GM10266 (cell line): ENCODE measurements at regions not wholly inside any gene's neighbourhood (a gene's known extent, or its start where the extent isn't known, plus 50 kb on each side); places are given as distances from the start of the nearest gene placed in this dataset.
A peak's percentile ranks its signal among the peaks of the same experiment; 100 is the strongest.

Experiments
- DNase-seq: peaks from one replicate; pipeline ENCODE4 v3.0.0; 2012; ENCODE audit errors: extremely low spot score
- TF ChIP-seq, protein P1 (sequence below): IDR thresholded peaks from 2 replicates; pipeline ENCODE4 v1.5.1; 2012; ENCODE audit warnings: mild to moderate bottlenecking, low read depth; ENCODE audit not compliant: control insufficient read depth, insufficient read depth; ENCODE audit errors: missing control alignments

DNA sequence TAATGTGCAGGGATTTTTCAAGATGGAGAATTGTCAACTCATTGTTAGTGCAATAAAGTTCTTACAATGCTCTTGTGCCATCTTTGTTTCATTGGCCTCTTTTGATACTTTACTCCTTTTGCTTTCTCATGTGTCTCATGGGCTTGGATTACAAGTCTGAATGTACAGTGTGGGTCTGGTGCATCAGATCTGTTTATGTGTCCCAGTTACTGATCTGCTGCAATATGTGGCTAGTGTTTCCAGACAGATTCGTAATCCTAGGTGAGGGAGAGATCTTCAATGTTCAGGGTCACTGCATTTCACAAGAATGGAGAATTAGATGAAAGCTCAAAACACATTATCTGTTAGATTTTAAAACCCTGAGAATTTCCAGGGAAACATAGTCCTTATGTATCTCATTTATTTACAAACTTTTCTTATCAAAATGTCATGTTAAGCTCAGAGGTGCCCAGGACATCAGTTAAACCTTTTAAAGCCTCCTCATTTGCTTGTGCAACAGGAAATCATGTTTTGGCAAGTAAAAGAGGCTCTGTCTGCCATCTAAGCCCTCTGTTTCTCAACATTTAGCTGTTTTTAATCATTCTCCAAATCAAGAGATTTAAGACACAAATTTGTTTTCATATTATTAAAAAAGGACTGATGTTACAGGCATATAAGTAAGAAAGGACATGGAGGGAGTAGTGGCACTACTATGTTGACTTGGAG, 108.1 kb downstream of the NUP35 start:
- TF ChIP-seq, protein P1, sequence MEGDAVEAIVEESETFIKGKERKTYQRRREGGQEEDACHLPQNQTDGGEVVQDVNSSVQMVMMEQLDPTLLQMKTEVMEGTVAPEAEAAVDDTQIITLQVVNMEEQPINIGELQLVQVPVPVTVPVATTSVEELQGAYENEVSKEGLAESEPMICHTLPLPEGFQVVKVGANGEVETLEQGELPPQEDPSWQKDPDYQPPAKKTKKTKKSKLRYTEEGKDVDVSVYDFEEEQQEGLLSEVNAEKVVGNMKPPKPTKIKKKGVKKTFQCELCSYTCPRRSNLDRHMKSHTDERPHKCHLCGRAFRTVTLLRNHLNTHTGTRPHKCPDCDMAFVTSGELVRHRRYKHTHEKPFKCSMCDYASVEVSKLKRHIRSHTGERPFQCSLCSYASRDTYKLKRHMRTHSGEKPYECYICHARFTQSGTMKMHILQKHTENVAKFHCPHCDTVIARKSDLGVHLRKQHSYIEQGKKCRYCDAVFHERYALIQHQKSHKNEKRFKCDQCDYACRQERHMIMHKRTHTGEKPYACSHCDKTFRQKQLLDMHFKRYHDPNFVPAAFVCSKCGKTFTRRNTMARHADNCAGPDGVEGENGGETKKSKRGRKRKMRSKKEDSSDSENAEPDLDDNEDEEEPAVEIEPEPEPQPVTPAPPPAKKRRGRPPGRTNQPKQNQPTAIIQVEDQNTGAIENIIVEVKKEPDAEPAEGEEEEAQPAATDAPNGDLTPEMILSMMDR, result no peak
- no peak for DNase-seq

DNA sequence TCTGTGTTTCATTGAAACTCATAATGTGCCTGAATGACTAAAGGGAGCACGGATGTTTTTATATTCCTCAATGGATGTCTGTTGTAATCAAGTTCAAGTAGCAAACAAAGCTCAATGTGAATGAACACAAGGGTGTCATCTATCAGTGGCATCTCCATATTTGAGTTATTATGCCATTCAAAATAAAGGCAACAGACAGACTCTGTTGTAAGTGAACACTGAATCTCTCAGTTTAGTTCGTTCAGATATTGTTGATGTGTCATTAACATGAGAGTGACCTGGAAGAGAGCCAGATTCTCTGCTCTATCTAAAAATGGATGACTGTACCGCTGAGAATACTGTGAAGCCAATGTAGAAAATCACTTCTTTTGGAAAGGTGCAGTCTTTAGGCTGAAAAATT, 118.7 kb downstream of the NUP35 start:
- DNase-seq, result no peak

DNA sequence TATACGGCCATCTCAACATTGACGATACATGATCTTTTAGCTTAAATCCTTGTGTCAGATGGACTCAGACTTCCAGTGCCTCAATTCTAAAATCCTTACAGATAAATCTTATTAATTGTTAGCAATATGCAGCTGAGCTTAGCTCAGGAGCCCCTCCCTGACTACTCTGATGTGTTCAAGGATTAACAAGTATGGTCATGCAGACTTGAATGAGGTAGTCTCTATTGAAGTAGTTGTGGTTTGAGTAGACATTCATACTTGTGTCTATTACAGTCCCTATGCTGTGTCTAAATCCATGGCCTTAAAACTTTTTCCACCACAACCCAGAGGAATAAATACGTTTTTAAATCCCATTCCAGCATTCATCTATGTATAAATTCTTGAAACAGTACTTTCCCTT, 119.5 kb downstream of the NUP35 start:
- TF ChIP-seq, protein P1, result no peak
- no peak for DNase-seq

More for the DNA sequence above, 118.7 kb downstream of the NUP35 start:
- TF ChIP-seq, protein P1, result no peak

DNA sequence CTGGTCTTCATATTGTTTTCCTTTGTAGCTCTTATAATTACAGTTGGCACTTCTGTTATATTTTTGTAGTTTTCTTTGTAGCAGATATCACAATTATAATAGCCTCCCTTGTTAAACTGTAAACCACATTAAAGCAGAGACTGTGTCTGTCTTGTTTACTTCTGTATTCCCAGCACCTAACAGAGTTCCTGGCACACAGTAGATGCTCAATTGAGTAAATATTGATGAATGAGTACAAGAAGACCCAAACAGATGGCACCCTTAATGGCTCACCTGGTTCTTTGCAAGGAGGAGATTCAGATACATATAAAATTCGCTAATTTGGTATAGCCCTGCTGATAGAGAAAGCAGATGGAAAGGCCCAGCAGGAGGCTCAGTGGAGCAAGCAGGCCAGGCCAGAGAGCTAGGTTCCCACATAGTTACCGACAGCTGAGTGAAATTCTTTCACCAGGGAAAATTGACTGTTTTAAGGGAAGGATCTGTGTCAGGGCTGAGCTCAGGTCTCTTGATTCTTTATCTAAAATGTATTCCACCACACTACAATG, 120.1 kb downstream of the NUP35 start:
- TF ChIP-seq, protein P1, result no peak
- no peak for DNase-seq

DNA sequence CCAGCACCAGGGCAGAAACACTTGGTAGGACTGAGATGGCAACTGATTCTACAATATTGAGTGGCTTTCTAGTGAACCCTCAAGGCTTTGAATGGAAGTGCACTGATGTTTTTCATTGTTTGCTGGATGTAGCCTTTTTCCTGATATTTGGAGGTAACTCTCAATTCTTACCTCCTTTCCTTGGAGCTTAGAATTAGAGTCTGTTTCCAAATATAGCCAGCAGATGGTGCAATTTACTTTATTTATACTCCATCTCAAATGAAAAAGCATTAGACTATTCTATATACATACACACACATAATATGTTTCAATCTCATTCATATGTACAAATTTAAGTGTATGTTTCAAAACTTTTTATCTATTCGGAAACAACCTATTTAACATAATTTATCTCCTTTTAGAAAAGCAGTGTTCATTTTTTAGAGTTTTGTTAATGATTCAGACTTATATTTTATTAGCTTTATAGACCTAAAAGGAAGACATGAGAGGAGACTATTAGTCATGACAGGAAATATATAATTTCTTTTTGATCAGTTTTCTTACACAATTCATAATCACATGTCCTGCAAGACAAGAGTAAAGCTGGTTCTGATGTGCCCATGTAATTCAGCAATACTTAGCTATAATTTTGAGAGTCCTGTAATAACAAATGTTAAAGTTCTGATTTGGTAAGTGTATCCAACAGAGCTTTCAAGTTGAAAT, 124.8 kb downstream of the NUP35 start:
- DNase-seq, result peak; percentile 31
- TF ChIP-seq, protein P1, result peak; percentile 39

DNA sequence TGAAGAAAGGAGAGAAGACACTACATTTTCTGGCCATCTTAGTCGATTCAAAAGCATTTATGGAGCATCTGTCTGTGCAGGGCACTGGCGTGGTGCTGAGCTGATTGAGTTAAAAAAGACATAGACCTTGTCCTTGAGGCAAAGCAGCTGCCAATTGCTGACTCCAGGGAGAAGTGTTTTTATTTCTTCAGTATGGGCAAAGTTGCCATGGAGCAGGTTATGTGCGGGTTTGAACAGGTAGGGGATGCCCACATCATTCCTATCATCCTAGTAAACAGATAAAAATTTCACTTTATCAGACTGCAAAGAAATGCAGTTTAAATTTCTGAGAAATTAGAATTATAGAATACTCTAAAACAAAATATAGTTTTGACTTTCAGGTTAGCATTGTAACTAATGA, 125.8 kb downstream of the NUP35 start:
- DNase-seq, result no peak
- TF ChIP-seq, protein P1, result no peak

DNA sequence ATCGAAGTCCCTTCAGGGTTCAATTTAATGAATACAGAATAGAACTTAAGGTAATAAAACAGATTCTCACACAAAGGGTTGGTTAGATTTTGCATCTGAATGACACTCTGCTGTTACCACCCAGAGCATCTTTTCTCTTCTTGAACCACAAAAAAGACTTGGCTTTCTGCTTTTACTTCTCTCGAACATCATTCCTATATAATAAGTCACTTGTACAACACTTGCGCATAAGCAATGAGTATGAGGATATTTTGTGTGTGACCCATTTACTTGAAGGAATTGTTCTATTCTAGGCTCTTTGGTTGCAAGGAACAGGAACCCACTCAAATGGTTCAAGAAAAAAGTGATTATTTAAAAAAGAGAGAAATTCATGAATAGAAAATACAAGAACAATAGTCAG, 126.2 kb downstream of the NUP35 start:
- no peak for DNase-seq
- TF ChIP-seq, protein P1, result no peak
